Vagina (tissue), 2 donors: ENCODE measurements at regions not wholly inside any gene's neighbourhood (a gene's known extent, or its start where the extent isn't known, plus 50 kb on each side); places are given as distances from the start of the nearest gene placed in this dataset.

Source experiments
- CTCF ChIP-seq, 3 experiments: fragments of 450-650 bp in 2 of 3; fragments of 200-600 bp in 1 of 3; sonication (generic) in 1 of 3; IDR thresholded peaks; one replicate each; pipeline ENCODE4 v1.5.1; 2017 to 2019; ENCODE audit warnings: antibody characterized with exemption in 3 of 3, mild to moderate bottlenecking in 2 of 3, moderate library complexity in 2 of 3
- POLR2A ChIP-seq, 2 donors: fragments of 450-650 bp; IDR thresholded peaks; one replicate each; pipeline ENCODE4 v1.6.1; 2017; ENCODE audit warnings: antibody characterized with exemption in 2 of 2, mild to moderate bottlenecking in 2 of 2, moderate library complexity in 2 of 2

GRCh38 chr2:146817613-146818012, 1027.2 kb upstream of the ACVR2A start:
- TF ChIP-seq CTCF (IDR thresholded peaks at IDR 0.05) (no peak), POLR2A (IDR thresholded peaks at IDR 0.05) (no peak)
